Stimulated activated CD4-positive, alpha-beta T cell treated with anti-CD3 and anti-CD28 coated beads, Interleukin-12 subunit alpha, Interleukin-12 subunit beta, amount 100 ng/mL, for 4 hours (primary cell): ENCODE measurements at regions not wholly inside any gene's neighbourhood (a gene's known extent, or its start where the extent isn't known, plus 50 kb on each side); places are given as distances from the start of the nearest gene placed in this dataset.

Experiments used
- DNase-seq: peaks from one replicate; pipeline ENCODE4 v3.0.0-alpha.2; 2020

DNA sequence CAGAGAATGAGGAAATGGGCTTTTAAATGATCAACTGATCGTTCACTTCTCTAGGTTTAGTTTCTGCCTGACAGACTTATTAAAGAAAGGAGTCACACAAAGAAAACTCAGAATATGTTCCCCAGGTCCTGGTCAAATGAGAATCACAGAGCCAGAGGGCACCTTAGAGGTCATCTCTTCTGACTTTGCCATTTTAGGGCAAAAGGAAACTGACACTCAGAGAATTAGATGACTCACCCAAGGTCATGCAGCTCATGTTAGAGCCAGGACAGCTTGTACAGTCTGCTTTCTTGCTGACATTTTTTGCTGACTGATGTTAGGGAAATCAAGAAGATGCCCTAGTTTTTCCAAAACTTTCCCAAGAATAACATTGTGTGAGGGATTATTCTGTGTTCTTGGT is 312.7 kb upstream of the SP8 start:
- no peak for DNase-seq

DNA sequence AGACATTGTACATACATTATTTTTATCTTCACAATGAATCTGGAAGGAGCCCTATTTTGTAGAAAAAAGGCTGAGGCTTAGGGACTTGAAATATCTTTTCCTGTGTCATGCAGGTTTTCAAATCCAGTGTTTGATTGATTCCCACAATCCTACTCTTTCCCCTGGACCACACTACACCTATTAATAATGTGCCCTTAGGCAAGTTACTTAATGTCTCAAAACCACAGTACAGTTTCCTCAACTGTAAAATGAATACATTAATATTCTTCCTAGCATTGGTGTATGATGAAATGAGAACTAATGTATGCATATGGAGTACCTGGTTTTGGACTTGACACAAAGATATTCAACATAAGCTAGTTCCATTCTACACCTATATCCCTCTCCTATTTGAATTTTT is 313.3 kb upstream of the SP8 start:
- DNase-seq, result no peak

DNA sequence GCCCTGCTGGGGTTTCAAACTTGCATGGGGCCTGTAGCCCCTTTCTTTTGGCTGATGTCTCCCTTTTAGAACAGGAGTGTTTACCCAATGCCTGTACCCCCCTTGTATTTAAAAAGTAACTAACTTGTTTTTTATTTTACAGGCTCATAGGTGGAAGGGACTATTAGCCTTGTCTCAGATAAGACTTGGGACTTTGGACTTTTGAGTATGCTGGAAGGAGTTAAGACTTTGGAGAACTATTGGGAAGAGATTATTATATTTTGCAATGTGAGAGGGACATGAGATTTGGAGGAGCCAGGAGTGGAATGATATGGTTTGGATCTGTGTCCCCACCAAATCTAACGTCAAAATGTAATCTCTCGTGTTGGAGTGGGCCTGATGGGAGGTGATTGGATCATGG is 314.9 kb upstream of the SP8 start:
- no peak for DNase-seq

DNA sequence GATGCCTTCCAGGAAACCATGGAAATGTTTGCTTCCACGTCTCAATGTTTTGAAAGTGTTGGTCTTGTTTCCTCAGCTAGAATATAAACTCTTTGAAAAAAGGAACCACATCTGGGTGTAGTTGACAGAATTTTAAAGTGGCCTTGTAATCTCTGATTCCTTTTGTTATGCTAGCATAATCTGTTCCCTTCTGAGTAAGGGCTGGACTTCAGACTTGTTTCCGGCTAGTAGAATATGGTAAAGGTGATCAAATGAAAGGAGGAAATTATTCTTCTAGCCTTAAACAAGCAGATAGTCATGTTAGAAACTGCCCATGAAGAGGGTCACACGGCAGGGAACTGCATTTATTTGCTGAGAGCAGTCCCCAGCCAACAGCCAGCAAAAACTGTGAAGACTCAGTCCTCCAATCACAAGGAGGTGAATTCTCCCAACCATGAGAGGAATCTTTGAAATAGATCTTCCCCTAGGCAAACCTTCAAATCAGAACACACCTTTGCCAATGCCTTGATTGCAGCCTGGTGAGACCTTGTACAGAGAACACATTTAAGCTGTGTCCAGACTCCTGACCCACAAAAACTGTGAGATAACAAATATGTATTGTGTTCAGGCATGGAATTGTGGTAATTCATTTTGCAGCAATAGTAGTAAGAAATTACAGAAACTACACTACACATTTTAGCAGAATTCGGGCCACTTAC is 316.9 kb upstream of the SP8 start:
- DNase-seq, result no peak

DNA sequence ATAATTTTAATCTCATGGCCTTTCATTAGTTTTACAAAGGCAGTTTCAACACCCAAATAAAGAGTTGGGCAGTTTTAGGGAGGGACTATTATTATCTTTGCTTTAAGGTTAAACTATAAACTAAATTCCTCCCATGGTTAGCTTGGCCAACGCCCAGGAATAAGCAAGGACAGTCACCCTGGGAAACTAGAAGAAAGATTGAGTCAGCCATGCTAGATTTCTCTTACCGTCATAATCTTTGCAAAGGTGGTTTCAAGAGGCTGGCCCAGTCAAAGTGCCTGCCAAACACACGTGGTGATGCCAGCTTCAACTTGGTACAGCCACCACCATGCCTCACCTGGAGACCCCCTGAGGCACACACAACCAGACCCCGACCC is 317.4 kb upstream of the SP8 start:
- DNase-seq, result no peak

DNA sequence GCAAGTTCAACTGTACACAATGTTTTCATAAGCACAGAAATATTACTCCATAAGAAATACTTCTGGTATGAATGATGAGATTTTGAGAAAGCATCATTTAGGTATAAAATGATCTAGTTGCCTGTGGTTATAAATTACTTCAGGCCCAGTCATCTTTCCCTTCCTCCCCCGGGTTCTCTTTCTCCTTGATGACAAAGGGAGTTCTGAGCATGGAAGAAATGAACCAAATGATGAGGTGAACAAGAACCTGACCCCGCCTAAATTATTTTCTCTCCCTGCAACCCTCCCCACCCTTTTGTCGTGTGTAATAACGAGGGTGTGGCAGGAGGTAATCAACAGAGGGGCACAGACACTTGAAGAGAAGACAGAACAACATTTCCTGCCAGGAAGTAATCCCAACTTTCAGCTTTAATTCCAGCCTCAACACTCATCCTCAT is 319.6 kb upstream of the SP8 start:
- DNase-seq, result no peak

DNA sequence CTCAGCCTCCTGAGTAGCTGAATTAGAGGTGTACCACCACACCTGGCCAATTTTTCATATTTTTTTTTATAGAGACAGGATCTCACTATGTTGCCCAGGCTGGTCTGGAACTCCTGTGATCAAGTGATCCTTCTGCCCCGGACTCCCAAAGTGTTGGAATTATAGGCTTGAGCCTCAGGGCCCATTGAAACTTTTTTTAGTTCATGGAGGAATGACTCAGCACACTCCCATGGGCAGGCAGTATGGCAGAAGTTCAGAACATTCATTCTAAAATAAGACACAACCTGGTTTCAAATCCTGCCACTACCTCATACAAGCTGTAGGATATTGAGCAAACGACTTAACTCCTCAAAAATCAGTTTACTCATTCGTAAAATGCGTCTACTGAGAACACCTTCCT is 320.4 kb upstream of the SP8 start:
- no peak for DNase-seq

DNA sequence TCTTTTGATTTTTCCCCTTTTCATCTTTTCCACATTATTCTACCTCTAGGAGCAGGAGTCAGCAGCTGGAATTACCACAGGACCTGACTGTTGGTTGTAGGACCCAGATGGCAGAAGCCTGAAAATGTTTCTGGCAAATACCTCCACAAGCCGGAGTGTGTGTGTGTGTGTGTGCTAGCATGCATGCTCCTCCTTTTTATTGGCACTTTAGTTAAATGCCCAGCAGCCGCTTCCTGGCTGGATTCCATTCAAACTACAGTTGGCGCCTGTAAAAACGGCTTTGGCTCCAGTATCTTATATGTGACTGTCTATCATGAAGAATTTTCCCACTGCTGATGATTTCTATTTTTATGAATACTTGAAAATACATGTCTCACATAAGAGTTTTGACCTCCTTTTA is 319.7 kb upstream of the SP4 start:
- no peak for DNase-seq

DNA sequence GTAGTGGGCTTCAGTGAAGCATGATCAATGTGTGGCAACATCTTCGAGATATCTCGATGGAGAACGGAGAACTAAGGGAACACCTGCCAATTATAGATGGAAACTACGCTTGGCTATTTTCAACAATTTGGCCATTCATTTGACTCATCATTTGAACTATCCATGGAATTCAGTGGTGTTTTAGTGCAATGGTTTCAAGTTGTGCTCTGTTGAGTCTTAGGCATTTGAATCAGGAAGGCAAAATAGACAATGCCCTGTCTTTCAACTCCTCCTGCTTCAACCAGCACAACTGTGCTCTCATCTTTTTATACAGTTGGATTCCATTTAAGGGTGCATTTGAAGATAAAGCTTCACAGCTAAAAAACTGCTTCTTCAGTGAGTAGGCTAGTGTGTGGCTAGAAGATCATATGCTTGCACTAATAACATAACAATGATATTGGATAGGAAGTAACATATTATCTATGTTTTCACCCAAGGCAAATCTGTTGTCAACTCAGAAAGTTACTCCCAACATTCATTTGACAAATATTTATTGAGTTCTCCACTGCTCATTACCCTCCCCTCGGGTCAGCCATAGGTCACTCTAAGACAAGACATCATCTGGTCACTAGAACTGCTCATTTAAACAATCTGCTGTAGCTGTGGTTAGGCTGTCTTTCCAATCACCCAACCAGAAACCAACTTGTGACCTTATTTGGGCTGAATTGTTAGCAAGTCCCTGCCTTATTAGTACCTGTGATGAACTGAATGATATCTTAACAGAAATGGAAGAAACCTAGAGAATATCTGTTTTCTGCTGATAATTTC is 314.1 kb upstream of the SP4 start:
- DNase-seq, result no peak

DNA sequence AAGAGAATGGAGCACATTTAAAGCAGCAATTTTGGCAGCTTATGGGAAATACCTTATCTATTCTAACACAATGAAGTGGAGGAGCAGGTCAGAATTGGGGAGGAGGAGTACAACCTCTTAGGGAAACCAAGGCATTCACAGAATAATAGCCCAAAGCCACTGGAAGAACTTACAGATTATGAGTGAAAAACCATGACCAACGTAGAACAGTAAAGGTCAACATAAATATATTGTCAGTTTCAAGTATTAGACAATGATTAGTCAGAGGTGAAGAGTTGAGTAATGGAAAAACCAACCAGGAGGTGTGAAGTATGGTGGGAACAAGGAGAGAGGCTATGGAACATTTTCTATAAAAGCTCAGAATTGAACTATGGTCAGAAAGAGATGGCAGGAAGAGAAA is 304.3 kb upstream of the SP4 start:
- DNase-seq, result no peak

DNA sequence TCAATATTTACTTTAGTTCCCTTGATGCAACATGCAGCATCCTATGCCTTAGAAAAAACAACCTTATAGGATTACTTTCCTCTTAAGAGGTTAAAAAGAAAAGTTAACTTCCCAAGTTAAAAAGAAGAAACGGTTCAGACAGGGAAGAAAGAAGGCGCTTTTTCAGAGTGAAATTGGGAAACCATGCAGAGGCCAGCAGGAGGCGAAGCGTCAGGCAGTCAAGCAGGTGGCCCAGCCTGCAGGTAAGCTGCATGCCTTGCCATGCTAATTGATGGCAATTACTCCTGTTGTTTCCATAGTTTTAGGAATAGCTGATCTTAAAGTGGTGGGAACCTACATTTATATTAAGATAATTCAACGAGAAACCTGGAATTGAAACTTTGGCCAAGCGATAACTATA is 302.6 kb upstream of the SP4 start:
- DNase-seq, result no peak

DNA sequence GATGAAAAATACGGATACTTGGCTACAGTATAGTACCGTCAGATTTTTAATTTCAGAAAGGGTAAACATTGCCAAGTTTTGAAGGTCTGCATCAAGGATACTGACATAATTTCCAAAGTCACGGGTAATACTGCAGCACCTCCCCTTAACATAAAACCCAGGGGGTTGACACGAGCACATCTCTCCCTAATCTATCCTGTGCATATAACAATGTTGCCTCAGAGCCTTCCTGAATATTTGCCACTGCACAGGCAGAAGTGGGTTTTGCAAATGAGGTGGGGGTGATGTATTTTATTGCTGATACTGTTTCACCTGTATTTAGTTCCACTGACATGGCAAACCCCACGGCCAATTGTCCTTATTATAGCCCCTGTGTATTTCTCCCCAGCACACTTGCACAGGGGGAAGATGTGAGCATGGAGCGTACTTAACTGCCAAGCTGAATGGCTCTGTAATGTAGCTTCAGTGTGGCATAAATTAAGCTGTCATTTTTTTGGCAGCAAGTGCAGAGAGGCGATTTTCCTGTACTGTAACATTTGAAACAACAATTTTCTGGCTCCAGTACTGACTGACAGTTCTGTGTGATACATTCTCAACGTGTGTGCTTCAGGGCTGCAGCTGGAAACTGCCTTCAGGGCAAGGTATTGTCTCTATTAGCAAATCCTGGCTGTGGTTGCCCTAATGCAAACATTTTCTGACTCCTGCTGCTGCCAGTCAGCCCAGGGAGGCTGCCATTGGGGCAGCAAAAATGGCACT is 299.6 kb upstream of the SP4 start:
- DNase-seq, result no peak

DNA sequence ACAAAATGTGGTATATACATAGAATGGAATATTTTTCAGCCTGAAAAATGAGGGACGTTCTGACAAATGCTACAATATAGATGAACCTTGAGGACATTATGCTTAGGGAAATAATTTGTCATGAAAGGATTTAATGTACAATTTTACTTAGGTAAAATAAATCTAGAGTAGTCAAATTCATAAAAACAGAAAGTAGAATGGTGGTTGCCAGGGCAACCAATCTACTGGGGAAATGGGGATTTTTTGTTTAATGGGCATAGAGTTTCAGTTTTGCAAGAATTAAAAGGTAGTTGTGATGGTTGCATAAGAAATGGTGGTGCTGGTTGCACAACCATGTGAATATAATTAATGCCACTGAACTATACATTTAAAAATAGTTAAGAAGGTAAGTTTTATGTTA is 296.0 kb upstream of the SP4 start:
- no peak for DNase-seq

DNA sequence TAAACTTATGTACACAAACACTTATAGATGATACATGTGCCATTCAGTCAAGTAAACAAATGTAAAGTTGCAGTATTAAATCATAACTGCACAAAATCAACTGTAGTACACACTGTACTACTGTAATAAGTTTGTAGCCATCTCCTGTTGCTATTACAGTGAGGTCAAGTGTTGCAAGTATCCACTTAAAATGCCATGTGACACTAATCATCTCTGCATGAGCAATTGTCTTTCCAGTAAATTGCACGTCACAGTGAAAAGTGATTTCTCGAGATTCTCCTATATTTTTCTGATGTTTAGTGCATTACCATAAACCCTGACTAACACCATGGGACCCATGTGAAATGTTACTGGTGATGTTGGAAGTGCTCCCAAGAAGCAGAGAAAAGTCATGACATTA is 293.3 kb upstream of the SP4 start:
- DNase-seq, result no peak

DNA sequence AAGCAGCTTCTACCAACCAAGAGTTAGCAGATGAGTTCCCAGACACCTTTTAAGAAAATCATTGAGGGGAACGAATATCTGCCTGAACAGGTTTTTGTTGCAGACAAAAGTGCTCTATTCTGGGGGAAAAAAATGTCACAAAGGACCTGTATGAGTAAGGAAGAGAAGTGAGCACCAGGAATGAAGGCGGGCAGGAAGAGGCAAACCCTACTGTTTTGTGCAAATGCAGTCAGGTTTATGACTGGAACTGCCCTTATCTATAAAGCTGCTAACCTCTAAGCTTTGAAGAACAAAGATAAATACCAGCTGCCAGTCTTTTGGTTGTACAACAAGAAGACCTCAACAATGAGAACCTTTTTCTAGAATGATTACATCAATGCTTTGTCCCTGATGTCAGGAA is 292.4 kb upstream of the SP4 start:
- DNase-seq, result no peak

DNA sequence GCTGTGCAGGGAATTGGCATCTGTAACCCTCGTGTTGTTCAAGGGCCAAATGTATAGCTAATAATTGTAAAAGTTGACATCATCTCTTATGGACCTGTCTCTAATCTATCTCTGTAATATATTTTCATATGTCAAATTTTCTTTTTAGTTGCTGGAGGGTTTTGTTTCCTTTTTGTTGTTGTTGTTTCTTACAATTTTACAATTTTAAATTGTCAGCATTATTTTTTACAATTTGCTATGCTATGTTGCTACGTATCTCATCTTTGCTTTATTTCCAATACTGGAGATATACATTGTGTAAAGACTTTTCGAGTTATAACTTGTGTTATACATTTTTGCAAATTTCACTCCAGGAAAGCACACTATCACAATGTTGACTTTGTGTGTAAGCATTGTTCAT is 290.2 kb upstream of the SP4 start:
- no peak for DNase-seq

DNA sequence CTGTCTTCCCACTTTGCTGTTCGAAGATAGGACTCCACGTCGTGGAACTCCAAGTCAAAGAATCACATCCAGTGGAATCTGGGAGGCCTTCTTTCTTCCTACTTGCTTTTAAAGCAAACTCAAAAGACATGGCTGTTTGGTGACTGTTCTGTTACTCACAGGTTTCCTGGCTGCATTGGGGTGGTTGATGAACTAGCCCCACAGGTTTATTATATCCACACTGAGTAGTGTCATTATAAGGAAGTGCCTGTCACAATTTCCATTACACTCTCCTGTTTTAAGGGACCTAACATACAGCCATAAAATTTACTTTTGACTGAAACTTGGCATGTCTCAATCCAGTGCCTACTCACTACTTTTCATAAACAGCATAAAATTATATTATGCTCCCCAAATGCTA is 287.3 kb upstream of the SP4 start:
- DNase-seq, result no peak

DNA sequence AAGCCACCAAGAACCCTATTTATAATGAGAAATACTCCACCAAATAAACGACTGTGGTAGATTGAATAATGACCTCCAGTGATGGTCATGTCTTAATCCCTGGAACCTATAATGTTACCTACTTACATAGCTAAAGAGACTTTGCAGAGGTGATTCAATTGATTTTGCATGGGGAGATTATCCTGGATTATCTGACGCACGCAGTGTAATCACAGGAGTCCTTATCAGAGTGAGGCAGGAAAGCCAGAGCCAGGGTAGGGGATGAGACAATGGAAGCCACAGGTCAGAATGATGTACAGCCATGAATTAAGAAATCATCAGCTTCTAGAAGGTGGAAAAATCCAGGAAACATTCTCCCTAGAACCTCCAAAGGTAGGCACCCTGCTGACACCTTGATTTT is 286.4 kb upstream of the SP4 start:
- no peak for DNase-seq

DNA sequence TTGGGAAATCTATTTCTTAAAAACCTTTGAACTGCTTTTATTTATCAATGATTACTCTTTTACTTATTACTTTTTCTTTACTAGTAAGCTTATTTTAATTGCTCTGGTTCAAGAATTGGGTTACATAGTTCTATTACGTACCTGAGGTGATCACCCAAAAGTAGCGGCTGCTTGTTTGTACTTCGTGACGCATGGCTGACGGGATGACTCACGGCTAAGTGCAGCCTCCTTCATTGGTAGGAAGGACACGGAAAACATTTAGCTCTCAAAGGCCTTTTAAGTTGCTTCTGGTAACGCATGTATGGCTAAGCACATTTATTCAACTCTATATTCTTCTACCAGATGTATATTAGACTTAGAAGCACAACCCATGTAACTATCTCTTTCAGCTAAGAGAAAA is 285.8 kb upstream of the SP4 start:
- DNase-seq, result no peak

DNA sequence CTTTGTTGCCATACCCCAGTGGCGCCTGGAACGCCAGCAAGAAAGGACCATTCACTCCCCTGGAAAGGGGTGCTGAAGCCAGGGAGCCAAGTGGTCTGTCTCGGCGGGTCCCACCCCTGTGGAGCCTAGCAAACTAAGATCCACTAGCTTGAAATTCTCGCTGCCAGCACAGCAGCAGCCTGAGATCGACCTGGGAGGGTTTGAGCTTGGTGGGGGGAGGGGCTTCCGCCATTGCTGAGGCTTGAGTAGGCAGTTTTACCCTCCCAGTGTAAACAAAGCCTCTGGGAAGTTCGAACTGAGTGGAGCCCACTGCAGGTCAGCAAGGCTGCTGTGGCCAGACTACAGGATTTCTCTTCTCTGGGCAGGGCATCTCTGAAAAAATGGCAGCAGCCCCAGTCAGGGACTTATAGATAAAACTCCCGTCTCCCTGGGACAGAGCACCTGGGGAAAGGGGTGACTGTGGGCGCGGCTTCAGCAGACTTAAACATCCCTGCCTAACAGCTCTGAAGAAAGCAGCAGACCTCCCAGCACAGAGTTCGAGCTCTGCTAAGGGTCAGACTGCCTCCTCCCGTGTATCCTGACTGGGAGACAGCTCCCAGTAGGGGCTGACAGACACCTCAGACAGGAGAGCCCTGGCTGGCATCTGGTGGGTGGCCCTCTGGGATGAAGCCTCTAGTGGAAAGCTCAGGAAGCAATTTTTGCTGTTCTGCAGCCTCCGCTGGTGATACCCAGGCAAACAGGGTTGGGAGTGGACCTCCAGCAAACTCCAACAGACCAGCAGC is 281.1 kb upstream of the SP4 start:
- DNase-seq, result no peak

DNA sequence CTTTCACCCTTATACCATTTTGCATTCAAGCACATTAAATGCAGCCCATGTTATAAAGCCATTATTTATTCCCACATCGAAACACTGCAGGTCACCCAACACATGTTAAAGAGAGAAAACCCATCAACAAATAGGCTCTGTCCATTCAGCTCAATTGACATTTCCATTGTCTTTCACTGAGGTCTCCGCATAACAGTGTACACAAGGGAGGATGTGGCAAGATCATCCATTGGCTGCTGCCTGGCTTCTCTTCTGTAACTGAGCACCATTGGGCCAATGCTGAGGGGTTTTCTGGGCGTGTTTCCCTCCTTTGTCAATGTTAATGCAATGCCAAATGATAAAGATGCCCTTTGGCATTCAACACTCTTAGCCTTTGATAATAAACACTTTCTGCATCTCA is 278.1 kb upstream of the SP4 start:
- no peak for DNase-seq

DNA sequence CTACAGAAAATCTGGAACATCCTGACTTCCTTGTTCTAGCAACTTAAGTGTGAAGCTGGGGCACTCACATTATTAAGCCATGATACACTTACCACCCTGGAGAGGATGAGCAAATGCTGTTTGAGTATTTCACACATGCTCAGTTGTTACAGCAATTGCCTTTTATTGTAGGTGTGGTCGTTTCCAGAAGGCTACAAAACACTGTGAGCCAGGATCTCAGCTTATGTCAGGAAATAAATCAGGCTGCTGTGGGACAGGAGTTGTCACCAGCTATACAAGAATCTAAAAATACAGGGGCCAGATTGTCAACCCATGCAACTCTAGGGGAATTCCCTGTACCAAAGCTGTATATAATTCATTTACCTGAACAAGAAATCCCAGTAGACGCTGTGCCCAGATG is 273.3 kb upstream of the SP4 start:
- no peak for DNase-seq

DNA sequence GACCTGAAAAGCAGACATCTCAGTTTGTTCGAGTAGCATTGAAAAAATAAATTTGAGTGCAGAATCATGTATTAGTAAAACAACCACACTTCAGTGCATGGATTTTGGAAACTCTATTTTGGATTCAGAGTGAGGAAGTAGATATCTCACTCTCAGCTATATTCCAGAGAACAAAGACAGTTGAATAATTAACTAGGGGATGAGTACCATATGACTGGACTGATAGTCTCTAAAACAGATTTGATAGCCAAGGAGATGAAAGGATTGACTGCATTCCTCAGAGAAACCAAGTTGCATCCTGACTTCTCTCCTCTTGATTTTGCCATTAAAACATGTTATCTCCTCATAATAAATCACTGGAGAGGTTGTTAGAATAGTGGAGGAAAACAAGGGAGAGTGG is 268.4 kb upstream of the SP4 start:
- DNase-seq, result no peak
